PC-3 (cell line): ENCODE measurements at regions not wholly inside any gene's neighbourhood (a gene's known extent, or its start where the extent isn't known, plus 50 kb on each side); places are given as distances from the start of the nearest gene placed in this dataset.

Experiments used
- EZH2phosphoT487 ChIP-seq: fragments of 300-600 bp; sonication (generic); IDR thresholded peaks from 2 replicates; pipeline ENCODE4 v1.6.1; 2018; ENCODE audit warnings: mild to moderate bottlenecking, antibody characterized with exemption, low read length, borderline replicate concordance
- TF ChIP-seq, protein P1 (sequence below): fragments of 300-600 bp; sonication (generic); conservative IDR thresholded peaks from 2 replicates; pipeline ENCODE4 v1.5.1; 2017; ENCODE audit warnings: antibody characterized with exemption, low read depth, mild to moderate bottlenecking, low read length

DNA sequence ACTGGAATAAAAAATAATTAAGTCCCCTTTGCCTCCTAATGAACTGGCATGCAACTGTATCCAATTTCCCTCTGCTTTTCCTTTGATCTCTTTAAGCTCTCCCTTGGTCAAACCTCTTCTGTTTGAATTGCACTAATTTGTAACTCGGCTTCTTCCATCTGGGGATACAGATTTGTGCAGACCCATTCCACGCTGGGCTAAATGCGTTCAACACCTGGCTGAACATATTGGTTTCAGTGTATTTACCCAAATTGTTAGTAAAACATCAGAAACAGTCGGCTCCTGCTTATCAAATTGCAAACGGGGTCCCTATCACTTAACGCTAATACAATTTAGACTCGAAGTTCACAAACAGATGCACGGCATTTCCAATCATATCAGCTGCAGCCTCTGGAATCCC, 124.9 kb upstream of the TAPT1 start:
- TF ChIP-seq EZH2phosphoT487: no peak
- TF ChIP-seq, protein P1, sequence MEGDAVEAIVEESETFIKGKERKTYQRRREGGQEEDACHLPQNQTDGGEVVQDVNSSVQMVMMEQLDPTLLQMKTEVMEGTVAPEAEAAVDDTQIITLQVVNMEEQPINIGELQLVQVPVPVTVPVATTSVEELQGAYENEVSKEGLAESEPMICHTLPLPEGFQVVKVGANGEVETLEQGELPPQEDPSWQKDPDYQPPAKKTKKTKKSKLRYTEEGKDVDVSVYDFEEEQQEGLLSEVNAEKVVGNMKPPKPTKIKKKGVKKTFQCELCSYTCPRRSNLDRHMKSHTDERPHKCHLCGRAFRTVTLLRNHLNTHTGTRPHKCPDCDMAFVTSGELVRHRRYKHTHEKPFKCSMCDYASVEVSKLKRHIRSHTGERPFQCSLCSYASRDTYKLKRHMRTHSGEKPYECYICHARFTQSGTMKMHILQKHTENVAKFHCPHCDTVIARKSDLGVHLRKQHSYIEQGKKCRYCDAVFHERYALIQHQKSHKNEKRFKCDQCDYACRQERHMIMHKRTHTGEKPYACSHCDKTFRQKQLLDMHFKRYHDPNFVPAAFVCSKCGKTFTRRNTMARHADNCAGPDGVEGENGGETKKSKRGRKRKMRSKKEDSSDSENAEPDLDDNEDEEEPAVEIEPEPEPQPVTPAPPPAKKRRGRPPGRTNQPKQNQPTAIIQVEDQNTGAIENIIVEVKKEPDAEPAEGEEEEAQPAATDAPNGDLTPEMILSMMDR: no peak
